ENCODE measurements at regions not wholly inside any gene's neighbourhood (a gene's known extent, or its start where the extent isn't known, plus 50 kb on each side); places are given as distances from the start of the nearest gene placed in this dataset.

GRCh38 chr7:84477786-84478478 lies 283.3 kb upstream of the SEMA3A start:
- Histone ChIP-seq H4K20me1 (replicated peaks; ENCODE audit: insufficient read depth) (no peaks in the 10 kb centered on the region), H3K4me3 (no peak overlapping the region), H3K4me1 (ENCODE audit: insufficient read depth) (peaks cover 24% of the 10 kb centered on the region), H3K27ac (ENCODE audit: low read depth) (no peak overlapping the region), H3K27me3 (ENCODE audit: insufficient read depth) (no peaks in the 10 kb centered on the region; the same call in 1 of the 2 replicates), H3F3A (replicated peaks; ENCODE audit: low read depth) (no peaks in the 10 kb centered on the region), H3K36me3 (ENCODE audit: insufficient read depth) (no peaks in the 10 kb centered on the region), H2AFZ (no peak overlapping the region), H3K79me2 (replicated peaks; ENCODE audit: insufficient read depth) (no peaks in the 10 kb centered on the region), H3K4me2 (peak overlapping the region; percentile 29), H3K9me2 (ENCODE audit: insufficient read depth) (no peaks in the 10 kb centered on the region)
- H3K9me3 Mint-ChIP-seq: no peaks in the 10 kb centered on the region
- no peaks in the 10 kb centered on the region for H3K36me3 Mint-ChIP-seq (ENCODE audit: low read depth)
- H3K27me3 Mint-ChIP-seq (ENCODE audit: insufficient read depth, low read depth, poor library complexity): peaks cover 1% of the 10 kb centered on the region
- no peak overlapping the region; the same call in 1 of the 2 replicates for H3K27ac Mint-ChIP-seq
- TF ChIP-seq STAT1 (IDR thresholded peaks at IDR 0.05; ENCODE audit: unreplicated experiment): no peak
- no peak for TF ChIP-seq POLR2AphosphoS5 (IDR thresholded peaks at IDR 0.05; ENCODE audit: low read depth)
- H3K4me1 Mint-ChIP-seq: peaks cover 34% of the 10 kb centered on the region
- DNase-seq (ENCODE audit: low spot score) (peak; percentile 18), ATAC-seq (peak; percentile 46; the same call in 2 of the 3 replicates)
- no peak overlapping the region for H3K4me3 Mint-ChIP-seq

GRCh38 chr7:84474436-84474835 lies 279.8 kb upstream of the SEMA3A start:
- Histone ChIP-seq H3K36me3 (ENCODE audit: insufficient read depth) (no peaks in the 10 kb centered on the region), H3K27me3 (ENCODE audit: insufficient read depth) (no peaks in the 10 kb centered on the region), H3K4me1 (ENCODE audit: insufficient read depth) (peaks cover 15% of the 10 kb centered on the region), H3K4me3 (no peak overlapping the region), H3K9me2 (ENCODE audit: insufficient read depth) (no peaks in the 10 kb centered on the region), H4K20me1 (replicated peaks; ENCODE audit: insufficient read depth) (no peaks in the 10 kb centered on the region), H3K27ac (ENCODE audit: low read depth) (no peak overlapping the region), H2AFZ (no peak overlapping the region), H3F3A (replicated peaks; ENCODE audit: low read depth) (no peaks in the 10 kb centered on the region), H3K4me2 (no peak overlapping the region), H3K79me2 (replicated peaks; ENCODE audit: insufficient read depth) (no peaks in the 10 kb centered on the region)
- ATAC-seq (no peak), DNase-seq (ENCODE audit: low spot score) (no peak)
- Mint-ChIP-seq H3K27ac (no peak overlapping the region), H3K4me3 (no peak overlapping the region), H3K36me3 (ENCODE audit: low read depth) (no peaks in the 10 kb centered on the region), H3K9me3 (no peaks in the 10 kb centered on the region), H3K4me1 (peaks cover 22% of the 10 kb centered on the region), H3K27me3 (ENCODE audit: insufficient read depth, low read depth, poor library complexity) (no peaks in the 10 kb centered on the region)
- TF ChIP-seq EZH2phosphoT487 (IDR thresholded peaks at IDR 0.05; ENCODE audit: unreplicated experiment) (no peak), EZH2 (IDR thresholded peaks at IDR 0.05; ENCODE audit: low read depth, unreplicated experiment) (no peak), CTCF (conservative IDR thresholded peaks at IDR 0.05; ENCODE audit: low read depth in 2 of 2) (no peak), STAT1 (IDR thresholded peaks at IDR 0.05; ENCODE audit: unreplicated experiment) (no peak), REST (IDR thresholded peaks at IDR 0.05; ENCODE audit: unreplicated experiment) (no peak)
- TF ChIP-seq, protein P1, sequence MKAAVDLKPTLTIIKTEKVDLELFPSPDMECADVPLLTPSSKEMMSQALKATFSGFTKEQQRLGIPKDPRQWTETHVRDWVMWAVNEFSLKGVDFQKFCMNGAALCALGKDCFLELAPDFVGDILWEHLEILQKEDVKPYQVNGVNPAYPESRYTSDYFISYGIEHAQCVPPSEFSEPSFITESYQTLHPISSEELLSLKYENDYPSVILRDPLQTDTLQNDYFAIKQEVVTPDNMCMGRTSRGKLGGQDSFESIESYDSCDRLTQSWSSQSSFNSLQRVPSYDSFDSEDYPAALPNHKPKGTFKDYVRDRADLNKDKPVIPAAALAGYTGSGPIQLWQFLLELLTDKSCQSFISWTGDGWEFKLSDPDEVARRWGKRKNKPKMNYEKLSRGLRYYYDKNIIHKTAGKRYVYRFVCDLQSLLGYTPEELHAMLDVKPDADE (IDR thresholded peaks at IDR 0.05): no peak
- TF ChIP-seq, protein P2, sequence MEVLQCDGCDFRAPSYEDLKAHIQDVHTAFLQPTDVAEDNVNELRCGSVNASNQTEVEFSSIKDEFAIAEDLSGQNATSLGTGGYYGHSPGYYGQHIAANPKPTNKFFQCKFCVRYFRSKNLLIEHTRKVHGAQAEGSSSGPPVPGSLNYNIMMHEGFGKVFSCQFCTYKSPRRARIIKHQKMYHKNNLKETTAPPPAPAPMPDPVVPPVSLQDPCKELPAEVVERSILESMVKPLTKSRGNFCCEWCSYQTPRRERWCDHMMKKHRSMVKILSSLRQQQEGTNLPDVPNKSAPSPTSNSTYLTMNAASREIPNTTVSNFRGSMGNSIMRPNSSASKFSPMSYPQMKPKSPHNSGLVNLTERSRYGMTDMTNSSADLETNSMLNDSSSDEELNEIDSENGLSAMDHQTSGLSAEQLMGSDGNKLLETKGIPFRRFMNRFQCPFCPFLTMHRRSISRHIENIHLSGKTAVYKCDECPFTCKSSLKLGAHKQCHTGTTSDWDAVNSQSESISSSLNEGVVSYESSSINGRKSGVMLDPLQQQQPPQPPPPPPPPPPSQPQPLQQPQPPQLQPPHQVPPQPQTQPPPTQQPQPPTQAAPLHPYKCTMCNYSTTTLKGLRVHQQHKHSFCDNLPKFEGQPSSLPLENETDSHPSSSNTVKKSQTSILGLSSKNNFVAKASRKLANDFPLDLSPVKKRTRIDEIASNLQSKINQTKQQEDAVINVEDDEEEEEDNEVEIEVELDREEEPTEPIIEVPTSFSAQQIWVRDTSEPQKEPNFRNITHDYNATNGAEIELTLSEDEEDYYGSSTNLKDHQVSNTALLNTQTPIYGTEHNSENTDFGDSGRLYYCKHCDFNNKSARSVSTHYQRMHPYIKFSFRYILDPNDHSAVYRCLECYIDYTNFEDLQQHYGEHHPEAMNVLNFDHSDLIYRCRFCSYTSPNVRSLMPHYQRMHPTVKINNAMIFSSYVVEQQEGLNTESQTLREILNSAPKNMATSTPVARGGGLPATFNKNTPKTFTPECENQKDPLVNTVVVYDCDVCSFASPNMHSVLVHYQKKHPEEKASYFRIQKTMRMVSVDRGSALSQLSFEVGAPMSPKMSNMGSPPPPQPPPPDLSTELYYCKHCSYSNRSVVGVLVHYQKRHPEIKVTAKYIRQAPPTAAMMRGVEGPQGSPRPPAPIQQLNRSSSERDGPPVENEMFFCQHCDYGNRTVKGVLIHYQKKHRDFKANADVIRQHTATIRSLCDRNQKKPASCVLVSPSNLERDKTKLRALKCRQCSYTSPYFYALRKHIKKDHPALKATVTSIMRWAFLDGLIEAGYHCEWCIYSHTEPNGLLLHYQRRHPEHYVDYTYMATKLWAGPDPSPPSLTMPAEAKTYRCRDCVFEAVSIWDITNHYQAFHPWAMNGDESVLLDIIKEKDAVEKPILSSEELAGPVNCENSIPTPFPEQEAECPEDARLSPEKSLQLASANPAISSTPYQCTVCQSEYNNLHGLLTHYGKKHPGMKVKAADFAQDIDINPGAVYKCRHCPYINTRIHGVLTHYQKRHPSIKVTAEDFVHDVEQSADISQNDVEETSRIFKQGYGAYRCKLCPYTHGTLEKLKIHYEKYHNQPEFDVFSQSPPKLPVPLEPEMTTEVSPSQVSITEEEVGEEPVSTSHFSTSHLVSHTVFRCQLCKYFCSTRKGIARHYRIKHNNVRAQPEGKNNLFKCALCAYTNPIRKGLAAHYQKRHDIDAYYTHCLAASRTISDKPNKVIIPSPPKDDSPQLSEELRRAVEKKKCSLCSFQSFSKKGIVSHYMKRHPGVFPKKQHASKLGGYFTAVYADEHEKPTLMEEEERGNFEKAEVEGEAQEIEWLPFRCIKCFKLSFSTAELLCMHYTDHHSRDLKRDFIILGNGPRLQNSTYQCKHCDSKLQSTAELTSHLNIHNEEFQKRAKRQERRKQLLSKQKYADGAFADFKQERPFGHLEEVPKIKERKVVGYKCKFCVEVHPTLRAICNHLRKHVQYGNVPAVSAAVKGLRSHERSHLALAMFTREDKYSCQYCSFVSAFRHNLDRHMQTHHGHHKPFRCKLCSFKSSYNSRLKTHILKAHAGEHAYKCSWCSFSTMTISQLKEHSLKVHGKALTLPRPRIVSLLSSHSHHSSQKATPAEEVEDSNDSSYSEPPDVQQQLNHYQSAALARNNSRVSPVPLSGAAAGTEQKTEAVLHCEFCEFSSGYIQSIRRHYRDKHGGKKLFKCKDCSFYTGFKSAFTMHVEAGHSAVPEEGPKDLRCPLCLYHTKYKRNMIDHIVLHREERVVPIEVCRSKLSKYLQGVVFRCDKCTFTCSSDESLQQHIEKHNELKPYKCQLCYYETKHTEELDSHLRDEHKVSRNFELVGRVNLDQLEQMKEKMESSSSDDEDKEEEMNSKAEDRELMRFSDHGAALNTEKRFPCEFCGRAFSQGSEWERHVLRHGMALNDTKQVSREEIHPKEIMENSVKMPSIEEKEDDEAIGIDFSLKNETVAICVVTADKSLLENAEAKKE (CRISPR knock-in tag; IDR thresholded peaks at IDR 0.05): no peak

All from GM23338 (cell line).